HG02852 (cell line): ENCODE measurements at regions not wholly inside any gene's neighbourhood (a gene's known extent, or its start where the extent isn't known, plus 50 kb on each side); places are given as distances from the start of the nearest gene placed in this dataset.
A peak's percentile ranks its signal among the peaks of the same experiment; 100 is the strongest.

Source experiments
- ATAC-seq: cut with Tn5 transposase; IDR thresholded peaks from one replicate; pipeline ENCODE4 v1.9.1; 2021; ENCODE audit warnings: mild to moderate bottlenecking, moderate library complexity; ENCODE audit not compliant: unreplicated experiment

GRCh38 chr12:92471551-92471950, 231.2 kb upstream of the PLEKHG7 start:
- ATAC-seq: peak; percentile 42

DNA sequence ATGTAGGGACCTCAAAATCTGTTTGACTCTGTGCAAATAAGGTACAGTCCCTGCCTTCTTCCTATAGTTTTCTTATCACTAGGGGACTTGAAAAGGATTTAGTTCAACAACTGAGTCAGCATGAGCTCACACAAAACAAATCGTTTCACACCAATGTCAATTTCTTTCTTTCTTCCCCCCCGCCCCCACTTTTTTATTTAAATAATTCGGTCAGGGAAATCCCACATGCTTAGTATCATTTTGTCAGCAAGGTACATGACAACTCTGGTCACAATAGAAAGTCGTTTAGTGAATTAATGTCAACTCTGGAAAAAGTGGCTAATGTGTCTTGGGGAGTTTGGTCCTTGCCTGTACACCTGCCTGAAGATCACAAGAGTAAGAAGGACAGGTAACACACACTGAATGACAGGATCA, 232.2 kb upstream of the PLEKHG7 start:
- ATAC-seq: peak; percentile 33

DNA sequence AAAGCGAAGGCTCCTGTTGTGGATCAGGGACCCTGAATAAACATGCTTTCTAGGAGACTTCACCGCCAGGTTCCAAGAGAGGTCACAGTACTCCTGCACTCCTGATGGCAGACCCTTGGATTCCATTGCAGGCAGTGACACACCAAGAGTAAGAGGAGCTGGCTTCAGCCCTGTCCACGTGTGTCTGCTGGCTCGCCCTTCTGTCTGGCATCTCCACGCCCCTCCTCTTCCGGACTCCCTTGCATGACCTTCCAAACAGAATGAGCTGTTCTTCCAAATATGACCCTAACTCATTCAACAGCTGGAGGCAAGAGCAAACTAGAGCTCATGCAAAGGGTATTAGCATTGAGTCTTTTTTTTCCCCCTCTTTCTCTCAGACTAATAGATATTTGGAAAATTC, 233.0 kb upstream of the PLEKHG7 start:
- no peak for ATAC-seq

DNA sequence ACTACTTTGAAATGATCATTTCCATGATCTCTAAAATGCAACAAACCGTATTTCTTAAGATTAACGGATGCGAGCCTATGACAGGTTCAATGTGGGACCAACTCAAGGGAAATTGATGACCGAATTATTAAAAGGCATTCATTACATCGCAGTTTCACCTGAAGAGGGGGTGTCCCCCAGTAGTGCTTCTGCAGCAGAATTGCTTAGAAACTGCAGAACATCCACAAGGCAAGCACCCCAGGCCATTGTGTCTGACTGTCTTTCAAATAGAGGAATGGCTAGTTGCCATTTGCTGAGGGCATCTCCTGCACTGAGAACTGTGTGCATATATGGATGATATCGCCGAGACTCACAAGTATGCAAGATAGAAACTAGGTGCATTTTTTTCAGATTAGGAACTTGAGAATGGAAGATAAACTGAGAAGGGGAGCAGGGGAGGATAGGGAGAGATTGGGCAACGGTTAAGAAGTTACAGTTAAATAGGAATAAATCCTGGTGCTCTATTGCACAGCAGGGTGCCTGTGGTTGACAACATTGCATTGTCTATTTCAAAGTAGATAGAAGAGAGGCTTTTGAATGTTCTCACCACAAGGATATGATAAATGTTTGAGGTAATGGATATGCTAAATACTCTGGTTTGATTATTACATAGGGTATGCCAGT, 234.3 kb upstream of the PLEKHG7 start:
- no peak for ATAC-seq

- no peak for ATAC-seq
Measured at GRCh38 chr12:92467886-92468285, 234.9 kb upstream of the PLEKHG7 start.

- ATAC-seq: peak; percentile 36
Measured at GRCh38 chr12:92466391-92467305, 236.1 kb upstream of the PLEKHG7 start.

DNA sequence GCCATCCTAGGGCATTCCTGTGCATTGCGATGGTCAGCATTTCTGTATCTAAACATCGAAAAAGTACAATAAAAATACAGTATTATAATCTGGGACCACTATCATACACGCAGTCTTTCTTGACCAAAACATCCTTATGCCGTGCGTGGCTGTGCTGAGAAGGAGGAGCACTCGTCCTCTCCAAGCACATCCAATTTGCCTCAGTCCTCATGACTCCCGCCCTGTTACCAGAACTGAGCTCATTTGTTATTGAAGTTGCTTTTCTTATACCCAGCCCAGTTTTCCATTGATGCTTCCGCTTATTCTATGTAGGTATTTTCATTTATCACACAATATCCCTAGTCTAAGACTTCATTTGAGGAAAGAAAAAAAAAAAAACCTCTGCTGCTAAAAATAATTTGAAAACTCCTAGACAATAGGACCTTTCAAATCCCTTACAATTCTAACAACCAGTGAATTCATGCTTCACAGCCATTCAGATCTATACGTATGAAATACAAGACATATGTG, 236.9 kb upstream of the PLEKHG7 start:
- ATAC-seq: no peak

- no peak for ATAC-seq
Measured at GRCh38 chr12:92464911-92465310, 237.9 kb upstream of the PLEKHG7 start.

DNA sequence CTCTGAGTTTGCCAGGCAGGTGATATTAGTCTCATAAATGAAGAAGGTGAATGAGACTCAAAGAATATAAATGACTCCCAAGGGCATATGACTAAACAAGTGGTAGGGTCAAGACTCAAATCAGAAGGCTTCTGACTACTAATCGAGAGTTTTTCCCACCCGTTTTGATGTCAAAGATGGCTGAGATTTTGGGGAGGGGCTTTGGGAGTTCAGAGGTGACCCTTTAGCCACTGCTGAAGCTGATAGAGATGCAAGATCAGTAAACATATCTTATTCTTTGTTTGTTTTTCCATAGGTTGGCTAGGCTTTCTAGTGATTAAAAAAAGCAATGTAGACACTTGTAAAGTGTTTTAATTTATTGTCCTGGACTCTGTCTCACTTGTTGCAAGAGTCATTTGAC, 239.6 kb upstream of the PLEKHG7 start:
- no peak for ATAC-seq

GRCh38 chr12:92462527-92462926, 240.3 kb upstream of the PLEKHG7 start:
- ATAC-seq: no peak

GRCh38 chr12:92462049-92462448, 240.7 kb upstream of the PLEKHG7 start:
- peak; percentile 65 for ATAC-seq

- no peak for ATAC-seq
Measured at GRCh38 chr12:92459850-92460249, 242.9 kb upstream of the PLEKHG7 start.

DNA sequence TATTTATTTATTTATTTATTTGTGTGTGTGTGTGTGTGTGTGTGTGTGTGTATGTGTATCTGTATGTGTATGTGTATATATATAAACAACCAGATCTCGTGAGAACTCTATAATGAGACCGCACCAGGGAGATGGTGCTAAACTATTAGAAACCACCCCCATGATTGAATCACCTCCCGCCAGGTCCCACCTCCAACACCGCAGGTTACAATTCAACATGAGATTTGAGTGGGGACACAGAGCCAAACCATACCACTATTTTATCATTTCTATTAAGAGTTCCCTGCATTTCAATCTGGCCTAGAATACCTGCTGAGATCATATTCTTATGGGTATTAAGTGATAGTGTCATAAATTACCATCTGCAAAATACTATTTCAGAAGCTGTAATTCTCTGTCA, 243.8 kb upstream of the PLEKHG7 start:
- no peak for ATAC-seq

DNA sequence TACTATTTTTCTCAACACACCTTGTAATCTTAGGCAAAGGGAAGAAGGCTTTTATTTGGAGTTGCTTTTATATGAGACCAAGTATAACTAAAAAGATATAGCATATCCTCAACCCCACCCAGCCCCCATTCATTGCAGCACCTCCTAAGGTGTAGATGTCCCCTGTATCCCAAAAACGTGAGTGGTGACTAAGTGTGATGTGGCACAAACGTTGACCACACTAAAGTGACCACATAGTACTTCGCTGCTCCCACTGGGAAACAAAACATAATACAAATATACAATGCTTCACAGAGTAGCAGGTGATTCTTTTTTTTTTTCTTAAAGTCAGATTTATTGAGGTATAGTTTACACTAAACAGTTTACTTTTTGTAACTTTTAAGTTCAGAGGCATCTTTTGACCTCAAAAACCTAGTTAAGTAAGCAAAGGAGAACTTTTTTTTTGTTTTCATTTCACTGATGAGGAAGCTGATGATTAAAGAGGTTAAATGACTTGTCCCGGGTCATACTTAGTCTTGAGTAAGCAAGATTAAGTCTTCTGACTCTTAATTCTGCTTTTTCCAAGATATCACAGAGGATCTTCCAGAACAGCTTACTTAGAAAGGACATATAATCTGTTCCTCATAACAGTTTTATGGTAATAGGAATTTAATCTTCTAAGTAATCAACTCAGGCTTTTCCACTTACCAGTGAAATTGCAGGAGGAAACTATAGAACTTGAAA, 245.2 kb upstream of the PLEKHG7 start:
- no peak for ATAC-seq

- no peak for ATAC-seq
Measured at GRCh38 chr12:92452763-92453162, 250.0 kb upstream of the PLEKHG7 start.

- ATAC-seq: no peak
Measured at GRCh38 chr12:92446083-92446460, 256.7 kb upstream of the PLEKHG7 start.

GRCh38 chr12:92445253-92446082, 257.3 kb upstream of the PLEKHG7 start:
- ATAC-seq: peak; percentile 85

- peak; percentile 34 for ATAC-seq
Measured at GRCh38 chr12:92444763-92445162, 258.0 kb upstream of the PLEKHG7 start.

DNA sequence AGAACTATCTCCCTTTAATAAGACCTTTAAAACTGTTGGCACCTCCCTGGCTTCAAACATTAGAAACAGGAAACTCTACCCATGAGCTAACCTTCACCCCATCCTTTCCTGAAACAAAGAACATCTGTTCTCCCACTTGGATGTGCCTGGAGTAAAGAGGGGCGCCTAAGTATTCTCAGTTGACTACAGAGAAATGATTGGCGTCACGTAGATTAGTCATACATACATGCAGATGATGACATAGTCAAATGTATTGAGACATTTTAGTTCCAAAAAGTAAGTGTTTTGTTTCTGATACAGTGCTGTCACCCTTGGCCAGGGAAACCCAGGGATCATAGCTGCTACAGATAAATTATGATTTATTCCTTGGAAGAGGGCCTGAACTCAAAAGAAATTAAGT, 260.0 kb upstream of the PLEKHG7 start:
- ATAC-seq: no peak

DNA sequence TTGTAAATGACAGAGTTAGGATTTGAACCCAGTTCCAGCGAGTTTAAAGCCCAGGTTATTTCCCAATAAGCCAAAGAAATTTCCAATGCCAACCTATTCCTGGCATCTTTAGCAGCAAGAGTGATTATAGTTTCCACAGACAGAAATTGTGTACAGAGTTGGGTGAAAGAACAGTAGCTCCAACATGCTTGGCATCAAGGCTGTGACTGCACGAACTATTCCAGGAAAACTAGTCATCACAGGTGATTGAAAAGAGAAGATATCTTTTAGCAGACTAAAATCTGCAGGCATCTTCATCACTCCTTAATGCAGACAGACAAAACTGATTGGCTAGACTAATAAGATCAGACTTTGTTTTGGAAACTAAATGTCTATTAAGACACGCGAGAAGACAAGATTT, 262.7 kb upstream of the PLEKHG7 start:
- ATAC-seq: no peak

DNA sequence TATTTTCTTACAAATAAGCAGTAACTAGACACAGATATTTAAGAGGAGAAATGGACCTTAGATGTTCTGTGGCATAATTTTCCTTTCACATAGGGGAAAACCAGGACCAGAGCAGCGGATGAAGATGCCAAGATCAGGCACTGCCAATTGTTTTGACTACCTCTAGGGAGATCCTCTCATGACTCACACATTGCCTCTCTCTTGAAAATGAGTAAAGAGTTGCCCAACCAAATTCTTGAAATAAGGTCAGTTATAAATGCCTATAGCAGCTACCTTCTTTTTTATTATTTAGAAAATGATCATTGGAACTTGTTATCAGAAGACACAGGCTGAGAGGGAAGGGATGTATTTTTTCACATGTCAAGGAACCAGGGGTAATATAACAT, 263.4 kb upstream of the PLEKHG7 start:
- no peak for ATAC-seq
